Choroid plexus epithelial cell (primary cell): ENCODE measurements at regions not wholly inside any gene's neighbourhood (a gene's known extent, or its start where the extent isn't known, plus 50 kb on each side); places are given as distances from the start of the nearest gene placed in this dataset.

Source experiments
- DNase-seq: peaks from one replicate; pipeline ENCODE4 v3.0.0-alpha.2; 2010; ENCODE audit warnings: low read depth
- H3K4me3 ChIP-seq: 2 replicates; pipeline ENCODE4 v1.5.1; 2011; ENCODE audit warnings: low read depth, mild to moderate bottlenecking, control low read depth, low read length, moderate library complexity
- CTCF ChIP-seq: conservative IDR thresholded peaks from 2 replicates; pipeline ENCODE4 v1.5.1; 2011; ENCODE audit warnings: low read depth, mild to moderate bottlenecking, control low read depth, inconsistent platforms, low read length, moderate library complexity

GRCh38 chr6:120137492-120137891 lies 787.9 kb upstream of the MAN1A1 start:
- H3K4me3 ChIP-seq: no peak overlapping the region
- no peak for DNase-seq
- TF ChIP-seq CTCF: no peak

GRCh38 chr6:120129228-120129627 lies 779.7 kb upstream of the MAN1A1 start:
- no peak for DNase-seq
- no peak overlapping the region for H3K4me3 ChIP-seq
- TF ChIP-seq CTCF: no peak

- no peak for DNase-seq
- H3K4me3 ChIP-seq: no peak overlapping the region
- no peak for TF ChIP-seq CTCF
Measured at GRCh38 chr6:120122401-120122800, 772.8 kb upstream of the MAN1A1 start.

GRCh38 chr6:120116343-120116742 lies 766.8 kb upstream of the MAN1A1 start:
- no peak overlapping the region for H3K4me3 ChIP-seq
- no peak for TF ChIP-seq CTCF
- no peak for DNase-seq

- no peak for DNase-seq
- no peak for TF ChIP-seq CTCF
Measured at GRCh38 chr6:120112980-120113379, 763.4 kb upstream of the MAN1A1 start.

GRCh38 chr6:120111001-120111400 lies 761.4 kb upstream of the MAN1A1 start:
- no peak for TF ChIP-seq CTCF
- no peak for DNase-seq
- no peak overlapping the region for H3K4me3 ChIP-seq

More at GRCh38 chr6:120112980-120113379, 763.4 kb upstream of the MAN1A1 start:
- H3K4me3 ChIP-seq: no peak overlapping the region

GRCh38 chr6:120108061-120108795 lies 758.7 kb upstream of the MAN1A1 start:
- DNase-seq: no peak
- H3K4me3 ChIP-seq: no peak overlapping the region
- TF ChIP-seq CTCF: no peak
